Non-pigmented ciliary epithelial cell (primary cell): ENCODE measurements at regions not wholly inside any gene's neighbourhood (a gene's known extent, or its start where the extent isn't known, plus 50 kb on each side); places are given as distances from the start of the nearest gene placed in this dataset.
"Not testable (repeated sequence)": the region's sequence is repeated elsewhere in the genome, so short reads cannot be mapped to it uniquely, and the experiment has no call there.

Experiments
- DNase-seq: peaks from one replicate; pipeline ENCODE4 v3.0.0-alpha.2; 2010; ENCODE audit warnings: low read depth

- no peak for DNase-seq
Measured at GRCh38 chr3:13137941-13138832, 65.0 kb upstream of the IQSEC1 start.

GRCh38 chr3:13136848-13137247, 63.6 kb upstream of the IQSEC1 start:
- not testable (repeated sequence) for DNase-seq

GRCh38 chr3:13136426-13136825, 63.2 kb upstream of the IQSEC1 start:
- DNase-seq = no peak

GRCh38 chr3:13135811-13136321, 62.6 kb upstream of the IQSEC1 start:
- no peak for DNase-seq

GRCh38 chr3:13135251-13135810, 62.1 kb upstream of the IQSEC1 start:
- DNase-seq = no peak

- DNase-seq = no peak
Measured at GRCh38 chr3:13134879-13135206, 61.6 kb upstream of the IQSEC1 start.

- no peak for DNase-seq
Measured at GRCh38 chr3:13134166-13134878, 61.1 kb upstream of the IQSEC1 start.

- no peak for DNase-seq
Measured at GRCh38 chr3:13133471-13133981, 60.3 kb upstream of the IQSEC1 start.

- DNase-seq = no peak
Measured at GRCh38 chr3:13132731-13133410, 59.6 kb upstream of the IQSEC1 start.

- no peak for DNase-seq
Measured at GRCh38 chr3:13132281-13132680, 59.1 kb upstream of the IQSEC1 start.

GRCh38 chr3:13130464-13131193, 57.4 kb upstream of the IQSEC1 start:
- no peak for DNase-seq

- DNase-seq = no peak
Measured at GRCh38 chr3:13125092-13126015, 52.1 kb upstream of the IQSEC1 start.

GRCh38 chr3:13124631-13125030, 51.4 kb upstream of the IQSEC1 start:
- no peak for DNase-seq

- no peak for DNase-seq
Measured at GRCh38 chr3:13123765-13124164, 50.5 kb upstream of the IQSEC1 start.

- no peak for DNase-seq
Measured at GRCh38 chr3:13123013-13123654, 49.9 kb upstream of the IQSEC1 start.
